Hematopoietic multipotent progenitor cell (in vitro differentiated cells): ENCODE measurements at regions not wholly inside any gene's neighbourhood (a gene's known extent, or its start where the extent isn't known, plus 50 kb on each side); places are given as distances from the start of the nearest gene placed in this dataset.

Source experiments
- DNase-seq, 3 donors: peaks; one replicate each; pipeline ENCODE4 v3.0.0-alpha.2; 2011 to 2015; ENCODE audit warnings: low read depth in 2 of 3, low spot score in 2 of 3

GRCh38 chr3:35849496-35849895, 210.2 kb downstream of the ARPP21 start:
- no peak for DNase-seq

GRCh38 chr3:35849963-35850362, 210.6 kb downstream of the ARPP21 start:
- peak in 1 of 3 donors; percentile 25 for DNase-seq

DNA sequence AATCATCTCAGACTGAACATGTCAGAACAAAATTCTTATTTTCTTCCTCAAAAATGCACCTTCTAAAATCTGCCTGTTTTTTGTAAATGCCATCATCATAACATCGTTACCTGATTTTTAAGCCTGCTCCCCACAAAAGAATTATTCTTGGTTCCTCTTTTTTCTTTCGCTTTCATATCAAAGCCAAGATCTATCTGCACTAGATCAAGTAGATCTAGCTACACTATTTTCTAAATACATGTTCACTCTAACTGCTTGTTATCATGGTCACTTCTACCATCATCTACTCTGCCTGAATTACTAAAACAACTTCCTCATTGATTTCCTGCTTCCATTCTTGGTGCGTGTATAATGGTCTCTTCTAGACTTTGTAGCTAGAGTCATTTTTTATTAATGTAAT, 217.7 kb downstream of the ARPP21 start:
- DNase-seq: peak in 1 of 3 donors; percentile 38

DNA sequence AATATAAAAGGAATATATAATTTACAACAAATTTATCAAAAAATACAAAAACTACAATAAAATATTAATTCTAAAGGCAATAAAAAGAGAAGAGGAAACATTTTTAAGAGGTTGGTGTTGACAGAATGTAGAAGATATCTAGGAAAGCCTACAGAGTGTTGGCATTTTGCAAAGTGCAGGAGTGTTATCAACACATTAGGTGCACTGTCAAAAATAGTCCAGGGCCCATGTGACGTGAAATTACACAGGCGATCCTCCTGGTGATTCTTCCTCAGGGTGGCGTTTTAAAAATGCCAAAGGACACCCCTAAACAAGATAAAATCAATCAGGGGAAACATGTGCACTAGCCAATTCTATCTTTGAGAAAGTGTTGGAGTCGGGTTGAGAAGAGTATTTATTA, 222.7 kb downstream of the ARPP21 start:
- no peak for DNase-seq

DNA sequence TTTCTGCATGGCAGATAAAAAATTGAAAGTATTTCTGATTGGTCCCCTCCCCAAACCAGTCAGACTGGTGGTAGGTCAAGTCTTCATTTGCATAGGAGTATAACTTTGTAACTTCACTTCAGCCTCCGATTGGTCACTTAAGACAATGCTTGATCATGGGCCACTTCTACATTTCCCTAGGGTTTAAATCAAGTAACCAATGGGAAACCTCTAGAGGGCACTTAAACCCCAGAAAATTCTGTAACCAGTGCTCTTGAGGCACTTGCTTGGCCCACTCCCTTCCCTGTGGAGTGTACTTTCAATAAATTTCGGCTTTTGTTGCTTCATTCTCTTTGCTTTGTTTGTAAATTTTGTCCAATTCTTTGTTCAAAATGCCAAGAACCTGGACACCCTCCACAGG, 225.5 kb downstream of the ARPP21 start:
- no peak for DNase-seq

- no peak for DNase-seq
Measured at GRCh38 chr3:35867791-35868190, 228.5 kb downstream of the ARPP21 start.

DNA sequence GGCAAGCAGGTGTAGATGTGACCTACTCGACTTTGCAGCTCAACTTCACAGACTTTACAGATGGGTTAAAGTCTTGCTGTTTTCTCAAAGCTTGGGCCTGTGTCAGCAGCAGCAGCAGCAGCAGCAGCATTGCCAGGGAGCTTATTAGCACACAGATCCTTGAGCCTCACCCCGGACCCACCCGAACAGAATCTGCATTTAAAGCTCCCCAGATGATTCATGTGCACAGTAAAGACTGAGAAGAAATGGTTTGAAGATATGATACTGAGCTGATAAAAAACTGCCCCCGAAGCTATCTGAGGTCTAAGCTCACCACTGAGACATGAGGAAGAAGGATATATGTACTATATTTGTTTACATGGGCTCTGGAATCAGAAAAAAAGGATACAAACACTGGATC, 231.7 kb downstream of the ARPP21 start:
- DNase-seq: no peak

DNA sequence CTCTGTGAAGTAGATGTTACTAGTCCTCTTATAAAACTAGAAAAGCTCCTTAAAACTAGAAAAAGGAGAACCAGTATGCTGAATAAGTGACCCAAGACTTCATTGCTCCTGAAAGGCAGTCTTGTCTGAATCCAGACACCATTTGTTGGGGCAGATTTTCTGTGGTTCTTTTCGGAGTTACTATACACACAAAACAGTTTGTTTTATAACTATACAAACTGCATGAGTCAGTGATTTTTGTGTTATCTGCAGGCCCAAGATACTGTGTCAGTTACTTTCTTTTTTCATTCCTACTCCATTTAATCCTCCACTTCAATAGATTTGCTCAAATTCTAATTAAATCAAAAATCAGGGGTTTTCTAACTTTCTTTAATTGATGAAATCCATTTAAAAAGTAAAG, 244.6 kb downstream of the ARPP21 start:
- no peak for DNase-seq

DNA sequence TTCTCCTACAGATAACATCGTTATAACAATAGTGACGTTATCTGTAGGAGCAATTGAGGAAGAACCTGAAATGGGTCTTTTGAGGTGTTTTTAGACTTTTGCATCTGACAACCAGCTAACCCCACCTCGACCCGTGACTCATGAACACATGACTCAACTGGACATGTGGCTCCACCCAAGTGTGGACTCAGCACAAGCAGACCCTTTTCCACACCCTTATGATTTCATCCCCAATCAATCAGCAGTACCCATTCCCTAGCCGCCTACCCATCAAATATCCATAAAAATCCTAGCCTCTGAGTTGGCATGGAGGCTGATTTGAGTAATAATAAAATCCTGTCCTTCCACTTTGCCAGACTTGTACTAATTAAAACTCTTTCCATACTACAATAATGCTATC, 255.4 kb downstream of the ARPP21 start:
- no peak for DNase-seq

GRCh38 chr3:35899245-35899644, 259.9 kb downstream of the ARPP21 start:
- no peak for DNase-seq

DNA sequence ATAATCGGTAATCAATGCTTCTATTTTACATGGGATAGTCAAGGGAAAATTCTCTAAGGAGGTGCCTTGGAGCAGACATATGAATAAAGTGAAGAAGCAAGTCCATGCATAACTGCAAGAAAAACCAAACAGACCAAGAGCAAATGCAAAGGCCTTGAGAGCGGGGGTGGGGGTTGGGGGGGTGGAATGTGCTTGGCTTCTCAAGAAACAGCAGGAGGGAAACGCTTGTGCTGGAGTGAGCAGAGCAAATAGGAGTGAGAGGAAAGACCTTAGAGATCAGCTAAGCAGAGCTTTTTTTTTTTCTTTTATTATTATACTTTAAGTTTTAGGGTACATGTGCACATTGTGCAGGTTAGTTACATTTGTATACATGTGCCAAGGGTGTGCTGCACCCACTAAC, 260.8 kb downstream of the ARPP21 start:
- no peak for DNase-seq

GRCh38 chr3:35908366-35909232, 269.3 kb downstream of the ARPP21 start:
- peak; percentile 3 to 84 (median 43) for DNase-seq

- no peak for DNase-seq
Measured at GRCh38 chr3:35919160-35919559, 279.8 kb downstream of the ARPP21 start.

- DNase-seq: no peak
Measured at GRCh38 chr3:35921718-35922117, 282.4 kb downstream of the ARPP21 start.

- peak in 2 of 3 donors; percentile 23 to 60 for DNase-seq
Measured at GRCh38 chr3:35924070-35924469, 284.7 kb downstream of the ARPP21 start.

- DNase-seq: no peak
Measured at GRCh38 chr3:35927441-35927840, 288.1 kb downstream of the ARPP21 start.

DNA sequence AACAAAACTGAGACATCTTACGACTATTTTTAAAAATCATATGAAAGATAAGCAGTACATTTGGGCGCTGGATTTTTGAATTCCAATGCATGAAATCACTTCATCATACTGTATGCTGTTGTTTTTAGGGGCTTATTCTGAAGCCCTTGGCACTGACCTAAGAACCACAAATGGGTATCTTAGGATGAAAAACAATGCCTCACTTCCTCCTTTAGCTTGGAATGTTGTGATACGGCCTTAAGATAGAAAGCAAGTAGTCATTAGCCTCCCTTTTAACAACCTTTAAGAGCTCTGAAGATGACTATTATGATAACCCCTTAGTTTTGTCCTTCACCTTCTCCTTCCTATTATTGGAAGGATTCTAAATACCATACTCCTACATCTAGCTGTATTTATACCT, 289.8 kb downstream of the ARPP21 start:
- DNase-seq: no peak

- DNase-seq: no peak
Measured at GRCh38 chr3:35931867-35932266, 292.5 kb downstream of the ARPP21 start.

- DNase-seq: peak in 2 of 3 donors; percentile 13 to 40
Measured at GRCh38 chr3:35932995-35933394, 293.7 kb downstream of the ARPP21 start.

- DNase-seq: no peak
Measured at GRCh38 chr3:35936571-35936970, 297.2 kb downstream of the ARPP21 start.

DNA sequence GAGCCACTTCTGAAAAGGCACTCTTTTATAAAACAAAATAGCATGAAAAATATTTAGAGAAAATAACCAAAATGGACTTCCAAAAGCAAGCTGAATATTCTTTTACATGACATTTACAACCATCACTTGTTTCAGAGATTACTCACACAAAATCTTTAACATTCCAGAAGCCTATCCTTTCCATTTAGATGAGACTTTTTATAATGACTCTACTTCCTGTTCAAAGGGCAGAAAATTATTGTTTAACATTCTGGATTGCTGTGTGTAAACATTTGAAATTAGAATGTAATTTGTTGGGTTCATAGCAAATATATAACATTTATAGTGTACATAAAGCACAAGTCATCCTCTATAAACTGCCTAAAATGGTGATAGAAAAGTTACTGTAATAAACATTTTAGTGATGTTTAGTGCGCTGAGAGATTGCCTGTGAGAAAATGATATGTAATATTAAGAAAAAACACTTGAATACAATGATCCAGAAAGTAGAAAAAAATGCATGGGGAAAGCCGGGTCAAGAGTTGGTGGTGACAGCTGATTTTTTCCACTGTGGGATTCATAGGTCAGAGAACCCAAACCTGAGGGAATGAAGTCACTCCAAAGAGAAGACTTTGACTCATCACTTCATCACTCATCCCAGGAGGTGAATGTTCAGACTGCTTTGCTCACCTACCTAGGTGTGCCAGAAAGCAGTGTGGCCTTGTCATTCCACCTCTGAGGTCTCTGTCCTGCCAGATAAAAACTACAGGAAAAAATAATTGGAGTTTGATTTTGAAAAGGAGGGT, 305.8 kb downstream of the ARPP21 start:
- DNase-seq: no peak
